HFFc6 (cell line): ENCODE measurements at regions not wholly inside any gene's neighbourhood (a gene's known extent, or its start where the extent isn't known, plus 50 kb on each side); places are given as distances from the start of the nearest gene placed in this dataset.

Source experiments
- DNase-seq: peaks from one replicate; pipeline ENCODE4 v3.0.0-alpha.2; 2018
- H3K27ac Mint-ChIP-seq: 2 replicates; pipeline ENCODE4 v1.8.0; 2020; ENCODE audit warnings: mild to moderate bottlenecking, mixed read lengths
- H3K27me3 Mint-ChIP-seq: 2 replicates; pipeline ENCODE4 v1.8.0; 2021; ENCODE audit warnings: mild to moderate bottlenecking, moderate library complexity, mixed read lengths; ENCODE audit not compliant: insufficient read depth
- H3K36me3 Mint-ChIP-seq: 2 replicates; pipeline ENCODE4 v1.8.0; 2021; ENCODE audit warnings: low read depth, mixed read lengths
- H3K4me1 Mint-ChIP-seq: 2 replicates; pipeline ENCODE4 v1.8.0; 2020; ENCODE audit warnings: low read depth, mixed read lengths
- H3K4me3 Mint-ChIP-seq: 2 replicates; pipeline ENCODE4 v1.8.0; 2020; ENCODE audit warnings: mild to moderate bottlenecking, moderate library complexity, mixed read lengths
- H3K9me3 Mint-ChIP-seq: 2 replicates; pipeline ENCODE4 v1.8.0; 2020; ENCODE audit warnings: mild to moderate bottlenecking, mixed read lengths
- TF ChIP-seq, protein P1 (sequence below): fragments of 200-600 bp; sonication (generic); IDR thresholded peaks from 2 replicates; pipeline ENCODE4 v1.5.0; 2021; ENCODE audit warnings: antibody characterized with exemption, mild to moderate bottlenecking

DNA sequence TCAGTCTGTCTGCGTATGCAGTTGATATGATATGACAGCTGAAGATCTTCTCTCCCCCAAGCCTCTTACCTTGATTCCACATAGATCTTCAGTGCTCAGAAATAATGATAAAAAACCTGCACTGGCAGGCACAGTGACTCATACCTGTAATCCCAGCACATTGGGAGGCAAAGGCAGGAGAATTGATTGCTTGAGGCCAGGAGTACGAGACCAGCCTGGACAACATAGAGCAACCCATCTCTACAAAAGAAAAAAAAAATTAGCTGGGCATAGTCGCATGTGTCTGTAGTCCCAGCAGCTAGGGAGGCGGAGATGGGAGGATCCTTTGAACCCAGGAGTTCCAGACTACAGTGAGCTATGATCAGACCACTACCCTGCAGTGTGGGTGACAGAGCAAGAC is 551.0 kb upstream of the MIR17HG start:
- DNase-seq: no peak
- TF ChIP-seq, protein P1, sequence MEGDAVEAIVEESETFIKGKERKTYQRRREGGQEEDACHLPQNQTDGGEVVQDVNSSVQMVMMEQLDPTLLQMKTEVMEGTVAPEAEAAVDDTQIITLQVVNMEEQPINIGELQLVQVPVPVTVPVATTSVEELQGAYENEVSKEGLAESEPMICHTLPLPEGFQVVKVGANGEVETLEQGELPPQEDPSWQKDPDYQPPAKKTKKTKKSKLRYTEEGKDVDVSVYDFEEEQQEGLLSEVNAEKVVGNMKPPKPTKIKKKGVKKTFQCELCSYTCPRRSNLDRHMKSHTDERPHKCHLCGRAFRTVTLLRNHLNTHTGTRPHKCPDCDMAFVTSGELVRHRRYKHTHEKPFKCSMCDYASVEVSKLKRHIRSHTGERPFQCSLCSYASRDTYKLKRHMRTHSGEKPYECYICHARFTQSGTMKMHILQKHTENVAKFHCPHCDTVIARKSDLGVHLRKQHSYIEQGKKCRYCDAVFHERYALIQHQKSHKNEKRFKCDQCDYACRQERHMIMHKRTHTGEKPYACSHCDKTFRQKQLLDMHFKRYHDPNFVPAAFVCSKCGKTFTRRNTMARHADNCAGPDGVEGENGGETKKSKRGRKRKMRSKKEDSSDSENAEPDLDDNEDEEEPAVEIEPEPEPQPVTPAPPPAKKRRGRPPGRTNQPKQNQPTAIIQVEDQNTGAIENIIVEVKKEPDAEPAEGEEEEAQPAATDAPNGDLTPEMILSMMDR: no peak
- Mint-ChIP-seq H3K4me1 (peaks cover 7% of the 10 kb centered on the region; the same call in 1 of the 2 replicates), H3K27me3 (peaks cover 11% of the 10 kb centered on the region), H3K4me3 (no peak overlapping the region), H3K27ac (no peak overlapping the region), H3K9me3 (no peaks in the 10 kb centered on the region), H3K36me3 (no peaks in the 10 kb centered on the region)

DNA sequence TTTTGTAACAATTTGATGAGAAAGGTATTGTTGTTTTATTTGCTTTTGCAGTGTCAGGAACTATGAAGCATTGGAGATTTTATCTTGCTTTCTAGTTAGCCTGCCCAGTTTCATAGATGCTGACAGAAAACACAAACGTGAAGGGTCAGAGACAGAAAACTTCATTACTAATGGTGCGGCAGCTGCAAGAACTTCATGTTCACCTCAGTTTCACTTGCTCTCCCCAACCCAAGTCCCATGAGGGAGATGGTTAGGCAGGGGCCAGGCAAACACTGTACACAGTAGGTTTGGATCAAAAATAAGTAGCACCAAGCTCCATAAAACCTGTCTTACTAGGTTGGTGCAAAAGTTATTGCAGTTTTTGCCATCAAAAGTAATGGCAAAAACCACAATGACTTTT is 550.2 kb upstream of the MIR17HG start:
- Mint-ChIP-seq H3K4me1 (peaks cover 1% of the 10 kb centered on the region; the same call in 1 of the 2 replicates), H3K9me3 (no peaks in the 10 kb centered on the region), H3K27ac (no peak overlapping the region), H3K36me3 (no peaks in the 10 kb centered on the region), H3K4me3 (no peak overlapping the region), H3K27me3 (peaks cover 11% of the 10 kb centered on the region)
- no peak for DNase-seq
- TF ChIP-seq, protein P1: no peak

DNA sequence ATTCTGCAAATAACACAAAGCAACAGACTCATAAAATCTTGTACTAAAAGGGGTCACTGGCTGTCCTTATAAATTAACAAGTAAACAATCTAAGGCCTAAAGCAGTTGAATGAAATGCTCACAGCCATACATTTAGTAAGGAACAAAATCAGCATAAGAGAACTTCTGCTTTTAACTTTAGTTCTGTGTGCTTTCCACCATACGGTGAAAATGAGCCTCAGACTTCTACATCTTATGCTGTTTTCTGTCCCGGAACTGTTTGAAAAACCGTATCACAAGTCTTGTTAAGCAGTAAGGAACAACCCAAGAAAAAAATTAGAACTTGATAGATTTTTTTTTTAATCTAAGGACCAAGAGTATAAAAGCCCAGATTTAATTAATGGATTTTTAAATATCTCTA is 549.1 kb upstream of the MIR17HG start:
- H3K4me1 Mint-ChIP-seq: no peaks in the 10 kb centered on the region
- no peak overlapping the region for H3K27ac Mint-ChIP-seq
- no peak for DNase-seq
- no peak overlapping the region for H3K4me3 Mint-ChIP-seq
- no peaks in the 10 kb centered on the region for H3K36me3 Mint-ChIP-seq
- no peaks in the 10 kb centered on the region for H3K9me3 Mint-ChIP-seq
- TF ChIP-seq, protein P1: no peak
- peaks cover 11% of the 10 kb centered on the region for H3K27me3 Mint-ChIP-seq

DNA sequence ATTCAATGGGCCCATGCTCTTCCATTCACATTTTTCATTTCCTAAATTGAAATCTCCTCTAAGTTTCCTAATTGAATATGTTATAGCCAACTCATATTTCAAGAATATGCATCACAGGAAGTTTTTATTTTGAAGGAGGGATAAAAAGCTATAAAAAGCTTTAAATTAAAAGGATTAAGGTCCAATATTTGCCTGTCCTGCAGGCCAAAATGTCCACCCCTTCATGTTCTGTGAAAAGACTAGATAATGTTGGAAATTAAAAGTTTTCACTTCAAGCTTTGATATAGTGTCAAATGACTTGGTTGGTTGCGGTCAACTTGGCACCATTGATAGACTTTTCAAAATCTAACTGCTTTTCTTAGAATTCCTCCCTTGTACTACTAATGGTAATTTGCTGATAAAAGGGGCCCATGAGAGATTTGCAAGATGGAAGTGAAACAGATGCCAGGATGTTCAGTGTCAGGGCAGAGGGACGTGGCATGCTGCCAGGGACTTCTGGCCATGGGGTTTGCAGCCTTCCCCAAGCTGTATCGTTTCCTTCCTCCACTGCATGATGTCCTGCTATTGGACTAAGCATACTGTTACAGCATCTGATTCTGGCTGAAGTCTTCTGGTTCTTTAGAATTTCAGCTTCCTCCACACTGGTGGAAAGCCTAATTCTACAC is 547.3 kb upstream of the MIR17HG start:
- H3K36me3 Mint-ChIP-seq: no peaks in the 10 kb centered on the region
- H3K27ac Mint-ChIP-seq: no peak overlapping the region
- no peaks in the 10 kb centered on the region for H3K9me3 Mint-ChIP-seq
- no peaks in the 10 kb centered on the region for H3K4me1 Mint-ChIP-seq
- no peak for DNase-seq
- H3K27me3 Mint-ChIP-seq: peaks cover 7% of the 10 kb centered on the region
- TF ChIP-seq, protein P1: no peak
- H3K4me3 Mint-ChIP-seq: no peak overlapping the region

DNA sequence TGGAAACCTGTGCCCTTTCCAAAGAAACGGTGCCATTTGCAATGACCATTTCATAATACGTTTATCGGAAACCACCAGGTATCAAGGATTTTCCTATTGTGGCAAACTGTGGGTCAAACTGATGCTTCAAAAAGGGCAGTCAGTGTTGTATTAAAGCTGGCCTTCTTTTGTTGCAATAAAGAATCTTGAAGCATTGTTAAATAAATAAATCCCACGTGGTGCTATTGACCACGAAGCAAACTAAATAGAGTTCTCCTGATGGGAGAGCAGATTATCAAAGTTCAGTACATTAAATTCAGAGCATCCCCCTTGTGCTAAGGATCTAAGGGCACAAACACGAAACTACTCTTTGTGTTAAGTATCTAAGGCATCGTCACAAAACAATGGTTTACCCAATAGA is 545.9 kb upstream of the MIR17HG start:
- no peak overlapping the region for H3K4me3 Mint-ChIP-seq
- no peak overlapping the region for H3K27ac Mint-ChIP-seq
- H3K36me3 Mint-ChIP-seq: no peaks in the 10 kb centered on the region
- peaks cover 4% of the 10 kb centered on the region for H3K27me3 Mint-ChIP-seq
- no peaks in the 10 kb centered on the region for H3K4me1 Mint-ChIP-seq
- no peaks in the 10 kb centered on the region for H3K9me3 Mint-ChIP-seq
- TF ChIP-seq, protein P1: no peak
- DNase-seq: no peak
